GM23248 (cell line): ENCODE measurements at regions not wholly inside any gene's neighbourhood (a gene's known extent, or its start where the extent isn't known, plus 50 kb on each side); places are given as distances from the start of the nearest gene placed in this dataset.

Experiments used
- DNase-seq: peaks from one replicate; pipeline ENCODE4 v3.0.0-alpha.2; 2015
- H2AFZ ChIP-seq: fragments of 200-600 bp; sonication (generic); 2 replicates; pipeline ENCODE4 v1.6.1; 2016; ENCODE audit warnings: antibody characterized with exemption
- H3F3A ChIP-seq: fragments of 200-600 bp; sonication (generic); 2 replicates; pipeline ENCODE4 v1.6.1; 2016; ENCODE audit warnings: mild to moderate bottlenecking, antibody characterized with exemption, mixed run types; ENCODE audit not compliant: insufficient read depth
- H3K27ac ChIP-seq: fragments of 200-600 bp; sonication (generic); 2 replicates; pipeline ENCODE4 v1.5.1; 2016; ENCODE audit warnings: mild to moderate bottlenecking
- H3K27me3 ChIP-seq: fragments of 200-600 bp; sonication (generic); replicated peaks from 2 replicates; pipeline ENCODE4 v1.6.1; 2016; ENCODE audit warnings: mild to moderate bottlenecking; ENCODE audit not compliant: insufficient read depth
- H3K36me3 ChIP-seq: fragments of 200-600 bp; sonication (generic); 2 replicates; pipeline ENCODE4 v1.6.1; 2016; ENCODE audit warnings: low read depth, mild to moderate bottlenecking
- H3K4me1 ChIP-seq: fragments of 200-600 bp; sonication (generic); 2 replicates; pipeline ENCODE4 v1.6.1; 2016; ENCODE audit warnings: mild to moderate bottlenecking; ENCODE audit not compliant: insufficient read depth
- H3K4me2 ChIP-seq: fragments of 200-600 bp; sonication (generic); one replicate; pipeline ENCODE4 v1.6.1; 2016; ENCODE audit warnings: mild to moderate bottlenecking; ENCODE audit not compliant: unreplicated experiment
- H3K4me3 ChIP-seq: fragments of 200-600 bp; sonication (generic); 2 replicates; pipeline ENCODE4 v1.5.1; 2016; ENCODE audit warnings: mild to moderate bottlenecking
- H3K79me2 ChIP-seq: fragments of 200-600 bp; sonication (generic); 2 replicates; pipeline ENCODE4 v1.6.1; 2016; ENCODE audit warnings: mild to moderate bottlenecking; ENCODE audit not compliant: insufficient read depth
- H3K9ac ChIP-seq: fragments of 200-600 bp; sonication (generic); 2 replicates; pipeline ENCODE4 v1.6.1; 2016; ENCODE audit warnings: mild to moderate bottlenecking
- H3K9me2 ChIP-seq: fragments of 200-600 bp; sonication (generic); 2 replicates; pipeline ENCODE4 v1.6.1; 2016; ENCODE audit warnings: mixed run types, mild to moderate bottlenecking, moderate library complexity; ENCODE audit not compliant: insufficient read depth
- H3K9me3 ChIP-seq: fragments of 200-600 bp; sonication (generic); one replicate; pipeline ENCODE4 v1.6.1; 2017; ENCODE audit warnings: low read depth
- H4K20me1 ChIP-seq: fragments of 200-600 bp; sonication (generic); 2 replicates; pipeline ENCODE4 v1.6.0; 2016; ENCODE audit not compliant: insufficient read depth
- EZH2 ChIP-seq: fragments of 200-600 bp; sonication (generic); IDR thresholded peaks from 2 replicates; pipeline ENCODE4 v1.6.1; 2018; ENCODE audit warnings: antibody characterized with exemption, mild to moderate bottlenecking; ENCODE audit not compliant: insufficient read depth, poor library complexity, severe bottlenecking
- EZH2phosphoT487 ChIP-seq: fragments of 200-600 bp; sonication (generic); IDR thresholded peaks from 2 replicates; pipeline ENCODE4 v1.6.1; 2018; ENCODE audit warnings: antibody characterized with exemption, moderate library complexity, mild to moderate bottlenecking, low read depth; ENCODE audit not compliant: insufficient read depth
- WGBS, 2 experiments: methylation state at CpG; one replicate each; pipeline ENCODE4 v1.1.6; 2015 to 2017; ENCODE audit warnings: low lambda C conversion rate in 2 of 2, low coverage in 1 of 2; ENCODE audit errors: missing lambda C conversion rate in 2 of 2; 5-methylcytosine and 5-hydroxymethylcytosine counted together
- in situ Hi-C: fragments of 300-500 bp; cut with MboI; formaldehyde crosslinking; loops from 2 replicates; pipeline ENCODE4 v1.15.0; 2020

- no peaks in the 10 kb centered on the region for H3K27me3 ChIP-seq
- H3K79me2 ChIP-seq: no peaks in the 10 kb centered on the region
- H3F3A ChIP-seq: no peaks in the 10 kb centered on the region
- 2 to 8% methylated on average over 4 of the region's 4 CpGs for WGBS, 2 experiments
- H3K36me3 ChIP-seq: no peaks in the 10 kb centered on the region
- H3K27ac ChIP-seq: no peak overlapping the region
- H2AFZ ChIP-seq: no peak overlapping the region
- no peaks in the 10 kb centered on the region for H3K9me3 ChIP-seq
- in situ Hi-C loops: no loop called here
- H3K9ac ChIP-seq: no peak overlapping the region
- DNase-seq: no peak
- no peaks in the 10 kb centered on the region for H3K9me2 ChIP-seq
- no peaks in the 10 kb centered on the region for H4K20me1 ChIP-seq
- H3K4me1 ChIP-seq: no peaks in the 10 kb centered on the region
- no peak overlapping the region for H3K4me3 ChIP-seq
- H3K4me2 ChIP-seq: no peak overlapping the region
- no peak for TF ChIP-seq EZH2phosphoT487
- TF ChIP-seq EZH2: no peak
Measured at GRCh38 chr18:52060607-52061304, 279.2 kb upstream of the DCC start.

GRCh38 chr18:52063923-52064322, 276.1 kb upstream of the DCC start:
- in situ Hi-C loops: no loop called here
- WGBS, 2 experiments: 4 to 13% methylated on average over 2 of the region's 2 CpGs
- TF ChIP-seq EZH2phosphoT487 (no peak), EZH2 (no peak)
- Histone ChIP-seq H2AFZ (no peak overlapping the region), H3K36me3 (no peaks in the 10 kb centered on the region), H3K79me2 (no peaks in the 10 kb centered on the region), H3K27me3 (no peaks in the 10 kb centered on the region), H3K4me1 (no peaks in the 10 kb centered on the region), H3K4me3 (no peak overlapping the region), H3F3A (no peaks in the 10 kb centered on the region), H3K9me2 (no peaks in the 10 kb centered on the region), H3K27ac (no peak overlapping the region), H3K4me2 (no peak overlapping the region), H4K20me1 (no peaks in the 10 kb centered on the region), H3K9ac (no peak overlapping the region), H3K9me3 (peaks cover 6% of the 10 kb centered on the region)
- DNase-seq: no peak

DNA sequence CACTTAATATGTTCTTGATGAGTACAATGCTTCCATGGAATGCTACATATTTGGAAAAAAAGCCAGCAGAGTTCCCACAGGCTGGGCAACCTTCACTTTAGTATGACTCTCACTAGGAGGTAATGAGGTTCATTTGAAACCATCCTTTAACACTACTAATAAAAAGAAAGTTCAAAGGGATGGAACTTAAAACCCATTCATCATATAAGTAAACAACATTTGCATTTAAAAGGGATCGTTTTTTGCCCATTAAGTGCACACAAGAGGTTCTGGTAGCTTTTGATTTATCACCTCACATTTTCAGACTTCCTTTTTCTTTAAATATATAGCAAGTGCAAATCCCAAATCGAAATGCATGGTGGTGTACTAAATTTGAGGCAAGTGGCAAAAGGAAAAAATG, 270.8 kb upstream of the DCC start:
- Histone ChIP-seq H3K9me3 (peaks cover 6% of the 10 kb centered on the region), H3K4me3 (no peak overlapping the region), H3K27ac (no peak overlapping the region), H3K4me2 (no peak overlapping the region), H3K9me2 (no peaks in the 10 kb centered on the region), H3K79me2 (no peaks in the 10 kb centered on the region), H3K27me3 (no peaks in the 10 kb centered on the region), H2AFZ (no peak overlapping the region), H4K20me1 (no peaks in the 10 kb centered on the region), H3F3A (no peaks in the 10 kb centered on the region), H3K36me3 (no peaks in the 10 kb centered on the region), H3K9ac (no peak overlapping the region), H3K4me1 (no peaks in the 10 kb centered on the region)
- DNase-seq: no peak
- in situ Hi-C loops: no loop called here
- WGBS, 2 experiments: 0 to 1% methylated on average over 2 of the region's 2 CpGs
- no peak for TF ChIP-seq EZH2phosphoT487
- TF ChIP-seq EZH2: no peak

- TF ChIP-seq EZH2 (no peak), EZH2phosphoT487 (no peak)
- H3K36me3 ChIP-seq: no peaks in the 10 kb centered on the region
- no peaks in the 10 kb centered on the region for H3K27me3 ChIP-seq
- H3K27ac ChIP-seq: no peak overlapping the region
- no peaks in the 10 kb centered on the region for H3K9me2 ChIP-seq
- H3K9ac ChIP-seq: no peak overlapping the region
- H3F3A ChIP-seq: no peaks in the 10 kb centered on the region
- in situ Hi-C loops: no loop called here
- no peaks in the 10 kb centered on the region for H3K4me1 ChIP-seq
- no peaks in the 10 kb centered on the region for H3K79me2 ChIP-seq
- WGBS, 2 experiments: 11 to 13% methylated on average over 4 of the region's 4 CpGs
- H4K20me1 ChIP-seq: no peaks in the 10 kb centered on the region
- no peak overlapping the region for H3K4me3 ChIP-seq
- DNase-seq: no peak
- H3K4me2 ChIP-seq: no peak overlapping the region
- peaks cover 6% of the 10 kb centered on the region for H3K9me3 ChIP-seq
- H2AFZ ChIP-seq: no peak overlapping the region
Measured at GRCh38 chr18:52070291-52070756, 269.7 kb upstream of the DCC start.
